Vagina (tissue), 2 donors: ENCODE measurements at regions not wholly inside any gene's neighbourhood (a gene's known extent, or its start where the extent isn't known, plus 50 kb on each side); places are given as distances from the start of the nearest gene placed in this dataset.

Experiments used
- DNase-seq, 2 donors: peaks; one replicate each; pipeline ENCODE4 v3.0.0-alpha.2; 2017; ENCODE audit errors: extremely low spot score in 2 of 2
- H3K27ac ChIP-seq: fragments of 200-600 bp; sonication (generic); one replicate; pipeline ENCODE4 v1.5.1; 2019
- H3K27me3 ChIP-seq: fragments of 200-600 bp; sonication (generic); one replicate; pipeline ENCODE4 v1.5.1; 2019
- H3K36me3 ChIP-seq, 2 donors: fragments of 200-600 bp; sonication (generic); one replicate each; pipeline ENCODE4 v1.5.1; 2017 to 2019
- H3K4me1 ChIP-seq: fragments of 200-600 bp; sonication (generic); one replicate; pipeline ENCODE4 v1.5.1; 2019
- H3K4me3 ChIP-seq, 2 donors: fragments of 200-600 bp; sonication (generic); 1 replicate in 1 of 2; 2 replicates in 1 of 2; pipeline ENCODE4 v1.5.1; 2016 to 2019
- H3K9me3 ChIP-seq: fragments of 200-600 bp; sonication (generic); one replicate; pipeline ENCODE4 v1.5.1; 2019
- CTCF ChIP-seq, 3 experiments: fragments of 450-650 bp in 2 of 3; fragments of 200-600 bp in 1 of 3; sonication (generic) in 1 of 3; IDR thresholded peaks; one replicate each; pipeline ENCODE4 v1.5.1; 2017 to 2019; ENCODE audit warnings: antibody characterized with exemption in 3 of 3, mild to moderate bottlenecking in 2 of 3, moderate library complexity in 2 of 3
- POLR2A ChIP-seq, 2 donors: fragments of 450-650 bp; IDR thresholded peaks; one replicate each; pipeline ENCODE4 v1.6.1; 2017; ENCODE audit warnings: antibody characterized with exemption in 2 of 2, mild to moderate bottlenecking in 2 of 2, moderate library complexity in 2 of 2
- POLR2AphosphoS5 ChIP-seq, 2 donors: sonication (generic); formaldehyde crosslinking; IDR thresholded peaks; one replicate each; pipeline ENCODE4 v1.9.0; 2017; ENCODE audit warnings: antibody characterized with exemption in 2 of 2, mild to moderate bottlenecking in 2 of 2, low read depth in 1 of 2; ENCODE audit not compliant: insufficient read depth in 1 of 2
- intact Hi-C: fragments of 100-400 bp; cut with DNase I; formaldehyde crosslinking; loops from one replicate; pipeline ENCODE4 v1.15.1; 2023

GRCh38 chr12:33703221-33703620 lies 263.6 kb upstream of the SYT10 start:
- TF ChIP-seq CTCF (IDR thresholded peaks at IDR 0.05): no peak
- TF ChIP-seq POLR2AphosphoS5 (IDR thresholded peaks at IDR 0.05; ENCODE audit: insufficient read depth in 1 of 2, low read depth in 1 of 2): no peak
- Histone ChIP-seq H3K36me3 (no peaks in the 10 kb centered on the region), H3K27me3 (no peaks in the 10 kb centered on the region), H3K4me3 (no peak overlapping the region), H3K4me1 (no peaks in the 10 kb centered on the region), H3K27ac (no peak overlapping the region), H3K9me3 (no peaks in the 10 kb centered on the region)
- no peak for DNase-seq
- intact Hi-C loops: no loop called here

- Histone ChIP-seq H3K4me1 (no peaks in the 10 kb centered on the region), H3K4me3 (no peak overlapping the region), H3K27me3 (no peaks in the 10 kb centered on the region), H3K36me3 (no peaks in the 10 kb centered on the region), H3K9me3 (no peaks in the 10 kb centered on the region), H3K27ac (no peak overlapping the region)
- DNase-seq: no peak
- TF ChIP-seq CTCF (IDR thresholded peaks at IDR 0.05) (no peak), POLR2A (IDR thresholded peaks at IDR 0.05) (no peak), POLR2AphosphoS5 (IDR thresholded peaks at IDR 0.05; ENCODE audit: insufficient read depth in 1 of 2, low read depth in 1 of 2) (no peak)
- intact Hi-C loops: no loop called here
These were observed 267.3 kb upstream of the SYT10 start for GRCh38 chr12:33706927-33707326.

GRCh38 chr12:33708935-33709334 lies 269.3 kb upstream of the SYT10 start:
- DNase-seq: no peak
- no peaks in the 10 kb centered on the region for H3K27me3 ChIP-seq
- H3K9me3 ChIP-seq: no peaks in the 10 kb centered on the region
- H3K4me3 ChIP-seq: no peak overlapping the region
- TF ChIP-seq POLR2A (IDR thresholded peaks at IDR 0.05): no peak
- TF ChIP-seq CTCF (IDR thresholded peaks at IDR 0.05): no peak
- no peak for TF ChIP-seq POLR2AphosphoS5 (IDR thresholded peaks at IDR 0.05; ENCODE audit: insufficient read depth in 1 of 2, low read depth in 1 of 2)
- H3K27ac ChIP-seq: no peak overlapping the region
- H3K36me3 ChIP-seq: no peaks in the 10 kb centered on the region
- no peaks in the 10 kb centered on the region for H3K4me1 ChIP-seq
- intact Hi-C loops: no loop called here

- no peak overlapping the region for H3K27ac ChIP-seq
- H3K9me3 ChIP-seq: no peaks in the 10 kb centered on the region
- intact Hi-C loops: no loop called here
- H3K36me3 ChIP-seq: no peaks in the 10 kb centered on the region
- DNase-seq: no peak
- H3K27me3 ChIP-seq: no peaks in the 10 kb centered on the region
- no peak for TF ChIP-seq CTCF (IDR thresholded peaks at IDR 0.05)
- no peak overlapping the region for H3K4me3 ChIP-seq
- no peaks in the 10 kb centered on the region for H3K4me1 ChIP-seq
These were observed 270.9 kb upstream of the SYT10 start for GRCh38 chr12:33710548-33710947.

- H3K4me3 ChIP-seq: no peak overlapping the region
- no peak for TF ChIP-seq POLR2AphosphoS5 (IDR thresholded peaks at IDR 0.05; ENCODE audit: insufficient read depth in 1 of 2, low read depth in 1 of 2)
- TF ChIP-seq CTCF (IDR thresholded peaks at IDR 0.05): no peak
- TF ChIP-seq POLR2A (IDR thresholded peaks at IDR 0.05): no peak
- no peaks in the 10 kb centered on the region for H3K27me3 ChIP-seq
- H3K9me3 ChIP-seq: no peaks in the 10 kb centered on the region
- no peaks in the 10 kb centered on the region for H3K4me1 ChIP-seq
- no peak overlapping the region for H3K27ac ChIP-seq
- intact Hi-C loops: no loop called here
- no peak for DNase-seq
- no peaks in the 10 kb centered on the region for H3K36me3 ChIP-seq
These were observed 279.0 kb upstream of the SYT10 start for GRCh38 chr12:33718631-33719030.
